ENCODE measurements at regions not wholly inside any gene's neighbourhood (a gene's known extent, or its start where the extent isn't known, plus 50 kb on each side); places are given as distances from the start of the nearest gene placed in this dataset.
"Not testable (repeated sequence)": the region's sequence is repeated elsewhere in the genome, so short reads cannot be mapped to it uniquely, and the experiment has no call there.

DNA sequence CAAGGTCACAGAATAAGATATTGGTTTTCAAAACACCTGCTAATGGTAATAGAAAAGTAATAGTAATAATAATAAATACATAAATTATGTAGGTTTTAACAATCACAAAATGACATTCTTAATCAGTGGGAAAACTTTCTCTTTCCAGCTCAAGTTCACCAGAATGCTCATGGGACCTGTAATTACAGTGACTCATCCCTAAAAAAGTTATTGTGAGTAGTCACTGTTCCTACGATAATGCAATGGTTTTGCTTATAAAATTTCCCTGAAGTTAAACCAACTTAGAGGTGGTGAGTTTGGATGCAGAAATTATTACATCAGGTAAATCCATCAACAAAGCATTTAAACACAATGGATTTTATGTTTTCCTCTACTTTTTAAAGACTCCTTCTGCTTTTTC is 502.3 kb downstream of the PID1 start:
- BruUV-seq (replicated peaks) = no TSS peak
- Mint-ChIP-seq H3K27me3 (ENCODE audit: insufficient read depth, unreplicated experiment) (peaks cover 18% of the 10 kb centered on the region), H3K27ac (ENCODE audit: unreplicated experiment) (no peak overlapping the region), H3K4me3 (ENCODE audit: unreplicated experiment) (no peak overlapping the region), H3K4me1 (ENCODE audit: low read depth, unreplicated experiment) (no peaks in the 10 kb centered on the region), H3K9me3 (ENCODE audit: unreplicated experiment) (no peaks in the 10 kb centered on the region), H3K36me3 (ENCODE audit: insufficient read depth, unreplicated experiment) (no peaks in the 10 kb centered on the region)
- Histone ChIP-seq H3K36me3 (ENCODE audit: control insufficient read depth, insufficient read depth, low read length) (no peaks in the 10 kb centered on the region), H3K27me3 (replicated peaks; ENCODE audit: control insufficient read depth, insufficient read depth, low read length) (no peaks in the 10 kb centered on the region), H3K4me1 (no peaks in the 10 kb centered on the region), H3K4me3 (ENCODE audit: low read depth, low read length) (no peak overlapping the region), H3K9me3 (no peaks in the 10 kb centered on the region)
- intact Hi-C loops (cut with micrococcal nuclease; ENCODE audit: unreplicated experiment) = no loop called here
- no peak for DNase-seq
- CTCF ChIA-PET = no interaction called here
- TF ChIP-seq CTCF (IDR thresholded peaks at IDR 0.05; ENCODE audit: insufficient read depth in 1 of 2, low read depth in 1 of 2, low read length in 1 of 2, severe bottlenecking in 1 of 2, unreplicated experiment in 1 of 2) = no peak
- POLR2A ChIA-PET = no interaction called here

- H3K27ac Mint-ChIP-seq (ENCODE audit: unreplicated experiment); BruUV-seq (replicated peaks); H3K36me3 ChIP-seq (ENCODE audit: control insufficient read depth, insufficient read depth, low read length); H3K4me3 ChIP-seq (ENCODE audit: low read depth, low read length); H3K9me3 ChIP-seq; POLR2A ChIA-PET; H3K4me1 ChIP-seq; H3K4me1 Mint-ChIP-seq (ENCODE audit: low read depth, unreplicated experiment); CTCF ChIA-PET; H3K4me3 Mint-ChIP-seq (ENCODE audit: unreplicated experiment); H3K36me3 Mint-ChIP-seq (ENCODE audit: insufficient read depth, unreplicated experiment); H3K27me3 ChIP-seq (replicated peaks; ENCODE audit: control insufficient read depth, insufficient read depth, low read length); intact Hi-C loops (cut with micrococcal nuclease; ENCODE audit: unreplicated experiment); H3K9me3 Mint-ChIP-seq (ENCODE audit: unreplicated experiment); DNase-seq: not testable (repeated sequence)
- peaks cover 18% of the 10 kb centered on the region for H3K27me3 Mint-ChIP-seq (ENCODE audit: insufficient read depth, unreplicated experiment)
Measured at GRCh38 chr2:228768141-228768540, 502.9 kb downstream of the PID1 start.

DNA sequence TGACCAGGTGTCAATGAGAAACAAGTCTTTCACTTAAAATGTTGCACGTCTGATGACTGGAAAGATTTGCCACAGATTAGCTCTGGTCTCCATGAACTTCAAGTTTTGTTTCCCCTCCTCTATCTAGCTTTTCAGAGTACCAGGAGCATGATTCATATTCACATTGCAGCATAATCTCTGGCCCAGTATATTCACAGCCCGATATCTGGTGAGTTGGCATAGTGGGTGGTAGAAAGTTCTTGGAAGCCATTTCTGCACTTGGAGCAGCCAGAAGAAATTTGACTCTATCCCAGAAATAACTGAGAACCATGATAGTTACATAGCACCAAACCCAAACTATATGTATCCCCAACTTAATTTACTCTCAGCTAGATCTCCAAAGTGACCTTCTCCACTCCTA is 503.9 kb downstream of the PID1 start:
- ChIA-PET CTCF (no interaction called here), POLR2A (no interaction called here)
- intact Hi-C loops (cut with micrococcal nuclease; ENCODE audit: unreplicated experiment) = no loop called here
- Mint-ChIP-seq H3K27me3 (ENCODE audit: insufficient read depth, unreplicated experiment) (peaks cover 18% of the 10 kb centered on the region), H3K36me3 (ENCODE audit: insufficient read depth, unreplicated experiment) (no peaks in the 10 kb centered on the region), H3K4me1 (ENCODE audit: low read depth, unreplicated experiment) (no peaks in the 10 kb centered on the region), H3K27ac (ENCODE audit: unreplicated experiment) (no peak overlapping the region), H3K4me3 (ENCODE audit: unreplicated experiment) (no peak overlapping the region), H3K9me3 (ENCODE audit: unreplicated experiment) (no peaks in the 10 kb centered on the region)
- no peaks in the 10 kb centered on the region for H3K36me3 ChIP-seq (ENCODE audit: control insufficient read depth, insufficient read depth, low read length)
- no peak overlapping the region for H3K4me3 ChIP-seq (ENCODE audit: low read depth, low read length)
- no peaks in the 10 kb centered on the region for H3K4me1 ChIP-seq
- H3K9me3 ChIP-seq = no peaks in the 10 kb centered on the region
- no TSS peak for BruUV-seq (replicated peaks)
- TF ChIP-seq CTCF (IDR thresholded peaks at IDR 0.05; ENCODE audit: insufficient read depth in 1 of 2, low read depth in 1 of 2, low read length in 1 of 2, severe bottlenecking in 1 of 2, unreplicated experiment in 1 of 2) = no peak
- H3K27me3 ChIP-seq (replicated peaks; ENCODE audit: control insufficient read depth, insufficient read depth, low read length) = no peaks in the 10 kb centered on the region
- no peak for DNase-seq

GRCh38 chr2:228763379-228763981 is 507.6 kb downstream of the PID1 start:
- no TSS peak for BruUV-seq (replicated peaks)
- Mint-ChIP-seq H3K36me3 (ENCODE audit: insufficient read depth, unreplicated experiment) (no peaks in the 10 kb centered on the region), H3K9me3 (ENCODE audit: unreplicated experiment) (no peaks in the 10 kb centered on the region), H3K27me3 (ENCODE audit: insufficient read depth, unreplicated experiment) (peaks cover 11% of the 10 kb centered on the region), H3K27ac (ENCODE audit: unreplicated experiment) (no peak overlapping the region), H3K4me3 (ENCODE audit: unreplicated experiment) (no peak overlapping the region), H3K4me1 (ENCODE audit: low read depth, unreplicated experiment) (no peaks in the 10 kb centered on the region)
- ChIA-PET POLR2A (no interaction called here), CTCF (no interaction called here)
- no peaks in the 10 kb centered on the region for H3K9me3 ChIP-seq
- TF ChIP-seq CTCF (IDR thresholded peaks at IDR 0.05; ENCODE audit: insufficient read depth in 1 of 2, low read depth in 1 of 2, low read length in 1 of 2, severe bottlenecking in 1 of 2, unreplicated experiment in 1 of 2) = no peak
- H3K27me3 ChIP-seq (replicated peaks; ENCODE audit: control insufficient read depth, insufficient read depth, low read length) = no peaks in the 10 kb centered on the region
- DNase-seq = no peak
- no peaks in the 10 kb centered on the region for H3K36me3 ChIP-seq (ENCODE audit: control insufficient read depth, insufficient read depth, low read length)
- H3K4me1 ChIP-seq = no peaks in the 10 kb centered on the region
- intact Hi-C loops (cut with micrococcal nuclease; ENCODE audit: unreplicated experiment) = no loop called here
- H3K4me3 ChIP-seq (ENCODE audit: low read depth, low read length) = no peak overlapping the region

Data from Caco-2 (cell line).